ENCODE measurements at regions not wholly inside any gene's neighbourhood (a gene's known extent, or its start where the extent isn't known, plus 50 kb on each side); places are given as distances from the start of the nearest gene placed in this dataset.

GRCh38 chr9:86812616-86813015, 134.7 kb downstream of the GAS1 start:
- Histone ChIP-seq H3K9me3 (no peaks in the 10 kb centered on the region), H3K4me3 (no peak overlapping the region), H3K36me3 (ENCODE audit: low read depth, missing control alignments) (no peaks in the 10 kb centered on the region), H3K27me3 (no peaks in the 10 kb centered on the region), H3K4me1 (no peaks in the 10 kb centered on the region), H3K27ac (no peak overlapping the region)
- no peak for DNase-seq
- TF ChIP-seq, protein P1, sequence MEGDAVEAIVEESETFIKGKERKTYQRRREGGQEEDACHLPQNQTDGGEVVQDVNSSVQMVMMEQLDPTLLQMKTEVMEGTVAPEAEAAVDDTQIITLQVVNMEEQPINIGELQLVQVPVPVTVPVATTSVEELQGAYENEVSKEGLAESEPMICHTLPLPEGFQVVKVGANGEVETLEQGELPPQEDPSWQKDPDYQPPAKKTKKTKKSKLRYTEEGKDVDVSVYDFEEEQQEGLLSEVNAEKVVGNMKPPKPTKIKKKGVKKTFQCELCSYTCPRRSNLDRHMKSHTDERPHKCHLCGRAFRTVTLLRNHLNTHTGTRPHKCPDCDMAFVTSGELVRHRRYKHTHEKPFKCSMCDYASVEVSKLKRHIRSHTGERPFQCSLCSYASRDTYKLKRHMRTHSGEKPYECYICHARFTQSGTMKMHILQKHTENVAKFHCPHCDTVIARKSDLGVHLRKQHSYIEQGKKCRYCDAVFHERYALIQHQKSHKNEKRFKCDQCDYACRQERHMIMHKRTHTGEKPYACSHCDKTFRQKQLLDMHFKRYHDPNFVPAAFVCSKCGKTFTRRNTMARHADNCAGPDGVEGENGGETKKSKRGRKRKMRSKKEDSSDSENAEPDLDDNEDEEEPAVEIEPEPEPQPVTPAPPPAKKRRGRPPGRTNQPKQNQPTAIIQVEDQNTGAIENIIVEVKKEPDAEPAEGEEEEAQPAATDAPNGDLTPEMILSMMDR (IDR thresholded peaks at IDR 0.05), result no peak
- TF ChIP-seq POLR2A (IDR thresholded peaks at IDR 0.05), result no peak
- WGBS, 2 donors, result 88 to 89% methylated on average over 3 of the region's 3 CpGs
- intact Hi-C loops (cut with DNase I; ENCODE audit: low total_unique reads), result no loop called here

DNA sequence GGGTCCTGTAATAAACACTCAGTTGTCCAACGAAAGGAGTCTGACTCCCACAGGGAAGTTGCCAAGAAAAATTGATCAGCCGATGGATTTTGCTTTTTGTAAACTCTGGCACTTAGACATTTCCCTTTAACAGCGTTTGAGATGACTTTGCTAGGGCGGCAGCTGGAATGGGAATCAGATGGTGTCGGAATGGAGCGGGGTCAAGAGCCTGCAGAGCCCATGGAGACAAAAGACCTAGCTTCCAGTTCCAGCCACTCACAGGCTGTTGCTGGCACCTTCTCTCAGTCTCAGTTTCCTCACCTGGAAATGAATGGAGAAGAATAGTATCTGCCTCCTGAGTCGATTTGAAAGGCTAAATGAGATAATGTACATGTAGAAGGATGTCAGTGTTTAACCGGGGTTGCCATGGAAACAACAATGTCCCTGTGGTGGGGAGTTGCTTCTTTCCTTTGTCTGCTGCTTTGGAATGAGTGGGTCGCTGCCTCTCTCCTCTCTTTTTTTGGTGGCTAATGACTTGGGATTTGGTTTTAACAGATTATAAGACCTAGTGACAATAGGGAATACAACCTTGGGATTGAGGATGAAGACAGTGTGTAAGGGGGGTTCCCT, 137.4 kb downstream of the GAS1 start:
- H3K27ac ChIP-seq, result no peak overlapping the region
- no peak for DNase-seq
- H3K27me3 ChIP-seq, result no peaks in the 10 kb centered on the region
- intact Hi-C loops (cut with DNase I; ENCODE audit: low total_unique reads), result no loop called here
- no peaks in the 10 kb centered on the region for H3K9me3 ChIP-seq
- no peak for TF ChIP-seq POLR2A (IDR thresholded peaks at IDR 0.05)
- TF ChIP-seq, protein P1 (IDR thresholded peaks at IDR 0.05), result no peak
- WGBS, 2 donors, result 73 to 86% methylated on average over 9 of the region's 9 CpGs
- H3K4me1 ChIP-seq, result peaks cover 4% of the 10 kb centered on the region
- no peaks in the 10 kb centered on the region for H3K36me3 ChIP-seq (ENCODE audit: low read depth, missing control alignments)
- H3K4me3 ChIP-seq, result no peak overlapping the region

DNA sequence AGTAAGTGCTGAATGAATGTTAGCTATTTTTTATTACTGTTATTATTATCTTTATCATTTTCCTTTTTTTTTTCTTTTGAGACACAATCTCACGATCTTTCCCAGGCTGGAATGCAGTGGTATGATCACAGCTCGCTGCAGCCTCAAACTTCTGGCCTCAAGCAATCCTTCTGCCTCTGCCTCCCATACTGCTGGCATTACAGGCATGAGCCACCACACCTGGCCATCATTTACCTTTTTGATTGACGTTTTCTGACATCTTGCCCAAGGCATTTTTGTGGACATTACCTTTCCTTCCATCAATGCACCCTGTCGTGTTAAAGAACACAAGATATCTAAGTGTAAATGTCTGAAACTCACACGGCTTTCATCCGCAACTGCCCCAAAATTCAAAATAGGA, 138.2 kb downstream of the GAS1 start:
- WGBS, 2 donors, result 79 to 92% methylated on average over 6 of the region's 6 CpGs

GRCh38 chr9:86807367-86807976, 139.8 kb downstream of the GAS1 start:
- H3K27ac ChIP-seq, result peak overlapping the region; percentile 46 to 58
- H3K27me3 ChIP-seq, result no peaks in the 10 kb centered on the region
- no peak overlapping the region for H3K4me3 ChIP-seq
- H3K36me3 ChIP-seq (ENCODE audit: low read depth, missing control alignments), result no peaks in the 10 kb centered on the region
- H3K9me3 ChIP-seq, result no peaks in the 10 kb centered on the region
- WGBS, 2 donors, result 36 to 45% methylated on average over 16 of the region's 16 CpGs
- peaks cover 4% of the 10 kb centered on the region for H3K4me1 ChIP-seq
- intact Hi-C loops (cut with DNase I; ENCODE audit: low total_unique reads), result no loop called here
- peak; percentile 62 for DNase-seq
- TF ChIP-seq, protein P1 (IDR thresholded peaks at IDR 0.05), result no peak
- no peak for TF ChIP-seq POLR2A (IDR thresholded peaks at IDR 0.05)

More for the DNA sequence above, 138.2 kb downstream of the GAS1 start:
- H3K27ac ChIP-seq, result no peak overlapping the region
- H3K27me3 ChIP-seq, result no peaks in the 10 kb centered on the region
- intact Hi-C loops (cut with DNase I; ENCODE audit: low total_unique reads), result no loop called here
- TF ChIP-seq, protein P1 (IDR thresholded peaks at IDR 0.05), result no peak
- no peak for TF ChIP-seq POLR2A (IDR thresholded peaks at IDR 0.05)
- peaks cover 4% of the 10 kb centered on the region for H3K4me1 ChIP-seq
- no peak overlapping the region for H3K4me3 ChIP-seq
- no peaks in the 10 kb centered on the region for H3K9me3 ChIP-seq
- no peak for DNase-seq
- no peaks in the 10 kb centered on the region for H3K36me3 ChIP-seq (ENCODE audit: low read depth, missing control alignments)

- no peak for DNase-seq
- no peak for TF ChIP-seq POLR2A (IDR thresholded peaks at IDR 0.05)
- TF ChIP-seq, protein P1 (IDR thresholded peaks at IDR 0.05), result no peak
- peaks cover 8% of the 10 kb centered on the region for H3K4me1 ChIP-seq
- WGBS, 2 donors, result 91 to 94% methylated on average over 3 of the region's 3 CpGs
- no peak overlapping the region for H3K4me3 ChIP-seq
- intact Hi-C loops (cut with DNase I; ENCODE audit: low total_unique reads), result no loop called here
- no peaks in the 10 kb centered on the region for H3K27me3 ChIP-seq
- H3K9me3 ChIP-seq, result no peaks in the 10 kb centered on the region
- H3K27ac ChIP-seq, result no peak overlapping the region
- H3K36me3 ChIP-seq (ENCODE audit: low read depth, missing control alignments), result no peaks in the 10 kb centered on the region
These were observed 143.3 kb downstream of the GAS1 start for GRCh38 chr9:86804011-86804410.
